SK-N-SH (cell line): ENCODE measurements at regions not wholly inside any gene's neighbourhood (a gene's known extent, or its start where the extent isn't known, plus 50 kb on each side); places are given as distances from the start of the nearest gene placed in this dataset.

Experiments
- CTCF ChIA-PET: fragments of 300-600, 350-600 bp; formaldehyde crosslinking; extraction: SDS; loops from one replicate; lab custom pipeline; 2021; lab: Yijun Ruan, JAX
- POLR2A ChIA-PET: fragments of 350-600 bp; sonication (Branson Sonifier 250); formaldehyde crosslinking; extraction: SDS; loops from one replicate; lab custom pipeline; 2020; ENCODE audit warnings: antibody characterized with exemption, inconsistent platforms; lab: Yijun Ruan, JAX
- DNase-seq: peaks from one replicate; pipeline ENCODE4 v3.0.0; 2012
- H2AFZ ChIP-seq: fragments of 200-600 bp; sonication (generic); 2 replicates; pipeline ENCODE4 v1.8.1; 2016; ENCODE audit warnings: antibody characterized with exemption, mild to moderate bottlenecking, low read depth
- H3F3A ChIP-seq: fragments of 200-600 bp; sonication (generic); replicated peaks from 2 replicates; pipeline ENCODE3; 2016; ENCODE audit warnings: antibody characterized with exemption, mild to moderate bottlenecking; ENCODE audit not compliant: insufficient read depth
- H3K27ac ChIP-seq, 2 experiments: fragments of 200-500 bp in 1 of 2; fragments of 200-600 bp in 1 of 2; sonication (Bioruptor generic) in 1 of 2; sonication (generic), shearing (Covaris generic) in 1 of 2; 2 replicates each; pipeline versions ENCODE4 v1.5.1 to v1.6.1; 2014 to 2016; ENCODE audit warnings: low read depth in 2 of 2, inconsistent platforms in 1 of 2, low read length in 1 of 2, mild to moderate bottlenecking in 1 of 2, mixed read lengths in 1 of 2
- H3K27me3 ChIP-seq: fragments of 200-600 bp; sonication (generic), shearing (Covaris generic); 2 replicates; pipeline ENCODE4 v1.6.1; 2016; ENCODE audit warnings: mixed run types; ENCODE audit not compliant: insufficient read depth
- H3K36me3 ChIP-seq, 2 experiments: fragments of 200-500 bp in 1 of 2; fragments of 200-600 bp in 1 of 2; sonication (Bioruptor generic) in 1 of 2; sonication (generic) in 1 of 2; replicated peaks in 1 of 2; 2 replicates each; pipeline versions ENCODE3 to v1.5.1; 2014 to 2016; ENCODE audit warnings: low read length in 1 of 2, mild to moderate bottlenecking in 1 of 2; ENCODE audit not compliant: insufficient read depth in 2 of 2, control insufficient read depth in 1 of 2
- H3K4me1 ChIP-seq, 2 experiments: fragments of 200-500 bp in 1 of 2; fragments of 200-600 bp in 1 of 2; sonication (Bioruptor generic) in 1 of 2; sonication (generic), shearing (Covaris generic) in 1 of 2; 2 replicates each; pipeline versions ENCODE4 v1.5.1 to v1.6.1; 2014 to 2016; ENCODE audit warnings: low read depth in 1 of 2, low read length in 1 of 2, mixed run types in 1 of 2; ENCODE audit not compliant: insufficient read depth in 2 of 2, control insufficient read depth in 1 of 2
- H3K4me2 ChIP-seq: fragments of 200-600 bp; sonication (generic), shearing (Covaris generic); 2 replicates; pipeline ENCODE4 v1.6.1; 2017; ENCODE audit warnings: mixed run types
- H3K4me3 ChIP-seq, 2 experiments: fragments of 200-500 bp in 1 of 2; fragments of 200-600 bp in 1 of 2; sonication (Bioruptor generic) in 1 of 2; sonication (generic), shearing (Covaris generic) in 1 of 2; 2 replicates each; pipeline versions ENCODE4 v1.5.1 to v1.8.1; 2014 to 2016; ENCODE audit warnings: low read depth in 2 of 2, inconsistent platforms in 1 of 2, low read length in 1 of 2, mild to moderate bottlenecking in 1 of 2, mixed read lengths in 1 of 2, moderate library complexity in 1 of 2
- H3K79me2 ChIP-seq: fragments of 200-600 bp; sonication (generic); 2 replicates; pipeline ENCODE4 v1.8.1; 2017; ENCODE audit warnings: mild to moderate bottlenecking; ENCODE audit not compliant: insufficient read depth
- H3K9ac ChIP-seq: fragments of 200-600 bp; sonication (generic); 2 replicates; pipeline ENCODE4 v1.6.1; 2017; ENCODE audit warnings: mixed run types
- H3K9me2 ChIP-seq: fragments of 200-600 bp; sonication (generic); 2 replicates; pipeline ENCODE4 v1.6.1; 2017; ENCODE audit warnings: mixed run types
- H3K9me3 ChIP-seq: fragments of 200-600 bp; sonication (generic); 2 replicates; pipeline ENCODE4 v1.6.1; 2017; ENCODE audit warnings: mixed run types, mild to moderate bottlenecking, moderate library complexity
- H4K20me1 ChIP-seq: fragments of 200-600 bp; sonication (generic); 2 replicates; pipeline ENCODE4 v1.6.1; 2017; ENCODE audit warnings: mild to moderate bottlenecking, mixed run types; ENCODE audit not compliant: insufficient read depth
- CHD2 ChIP-seq: fragments of 150-350 bp; IDR thresholded peaks from 2 replicates; pipeline ENCODE4 v1.6.1; 2018; ENCODE audit warnings: low read length; ENCODE audit not compliant: partially characterized antibody
- EZH2phosphoT487 ChIP-seq: fragments of 200-600 bp; sonication (generic); IDR thresholded peaks from 2 replicates; pipeline ENCODE4 v1.6.1; 2017; ENCODE audit warnings: low read depth, mixed run types, mild to moderate bottlenecking, antibody characterized with exemption, moderate library complexity, borderline replicate concordance
- FOXM1 ChIP-seq: IDR thresholded peaks from 2 replicates; pipeline ENCODE4 v1.4.0; 2012; ENCODE audit warnings: low read depth, mild to moderate bottlenecking
- MEF2A ChIP-seq: IDR thresholded peaks from 2 replicates; pipeline ENCODE4 v1.4.0; 2012; ENCODE audit warnings: low read depth, borderline replicate concordance
- POLR2AphosphoS5 ChIP-seq: IDR thresholded peaks from 2 replicates; pipeline ENCODE4 v1.6.1; 2012; ENCODE audit warnings: low read depth, low read length
- RAD21 ChIP-seq: IDR thresholded peaks from 2 replicates; pipeline ENCODE4 v1.6.1; 2012; ENCODE audit warnings: mild to moderate bottlenecking, low read length
- RCOR1 ChIP-seq: fragments of 150-350 bp; IDR thresholded peaks from 2 replicates; pipeline ENCODE4 v1.6.1; 2017; ENCODE audit warnings: antibody characterized with exemption, low read length
- RFX5 ChIP-seq: IDR thresholded peaks from 2 replicates; pipeline ENCODE4 v1.6.1; 2012; ENCODE audit warnings: mild to moderate bottlenecking, improper control_type of control experiment, low read length
- SMC3 ChIP-seq: IDR thresholded peaks from 2 replicates; pipeline ENCODE4 v1.6.1; 2012; ENCODE audit warnings: low read depth, low read length, improper control_type of control experiment
- WGBS: methylation state at CpG from one replicate; pipeline ENCODE4 v1.1.6; 2017; ENCODE audit warnings: low lambda C conversion rate; 5-methylcytosine and 5-hydroxymethylcytosine counted together
- TF ChIP-seq, protein P1 (sequence below): IDR thresholded peaks from 2 replicates; pipeline ENCODE4; 2012
- TF ChIP-seq, protein P2 (sequence below): IDR thresholded peaks from 2 replicates; pipeline ENCODE4 v1.4.0; 2012; ENCODE audit warnings: low read depth, borderline replicate concordance

DNA sequence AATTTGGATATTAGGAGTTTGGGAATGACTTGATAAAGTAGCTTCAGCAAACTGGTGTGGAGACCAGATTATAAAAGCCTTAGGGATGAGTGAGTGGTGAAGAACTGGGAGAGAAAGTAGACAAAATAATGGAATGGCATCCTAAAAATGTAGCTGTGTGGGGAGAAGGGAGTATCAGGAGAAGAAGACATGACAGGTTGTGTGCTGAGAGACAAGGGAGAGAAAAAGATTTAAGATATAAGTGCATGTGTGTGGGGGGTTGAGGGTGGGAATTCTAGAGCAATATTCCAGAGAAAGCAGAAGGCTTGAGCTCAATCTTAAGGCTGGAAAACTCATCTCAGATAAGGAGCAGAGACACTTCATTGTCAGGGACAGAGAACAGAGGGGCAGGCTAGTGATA is 159.5 kb downstream of the HNMT start:
- H3K4me2 ChIP-seq, result no peak overlapping the region
- DNase-seq, result no peak
- no peaks in the 10 kb centered on the region for H3K27me3 ChIP-seq
- peaks cover 0 to 3% of the 10 kb centered on the region in 2 experiments; a peak in 1 of 4 replicates for H3K4me1 ChIP-seq
- H4K20me1 ChIP-seq, result no peaks in the 10 kb centered on the region
- H3K36me3 ChIP-seq, result no peaks in the 10 kb centered on the region
- H3K9me3 ChIP-seq, result no peaks in the 10 kb centered on the region
- POLR2A ChIA-PET, result no interaction called here
- no peak overlapping the region for H2AFZ ChIP-seq
- TF ChIP-seq FOXM1 (no peak), RCOR1 (no peak), CHD2 (no peak), RAD21 (no peak)
- TF ChIP-seq, all 33 proteins: peak for 0
- Histone ChIP-seq H3K27ac (no peak overlapping the region), H3K9ac (no peak overlapping the region), H3K9me2 (no peaks in the 10 kb centered on the region), H3K79me2 (no peaks in the 10 kb centered on the region), H3F3A (peaks cover 2% of the 10 kb centered on the region), H3K4me3 (no peak overlapping the region)
- CTCF ChIA-PET, result no interaction called here

DNA sequence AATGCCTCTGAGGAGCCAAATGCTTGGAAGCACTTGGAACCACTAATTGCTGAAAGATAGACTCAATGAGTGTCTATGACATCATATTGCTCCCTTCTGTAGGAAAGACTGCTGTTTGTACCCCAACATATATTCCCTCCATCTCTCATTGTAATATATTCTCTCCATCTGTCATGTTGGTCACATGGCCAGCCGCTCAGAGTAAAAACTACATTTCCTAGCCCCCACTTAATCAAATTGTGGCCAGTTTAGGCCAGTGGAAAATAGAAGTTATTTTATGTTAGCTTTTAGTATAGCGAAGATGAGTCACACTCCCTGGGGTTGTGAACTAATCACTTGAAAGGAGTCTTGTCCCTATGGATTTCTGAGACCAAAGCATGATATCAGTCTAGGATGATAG is 160.2 kb downstream of the HNMT start:
- 63% methylated on average over 2 of the region's 2 CpGs for WGBS
- Histone ChIP-seq H3K4me1 (peaks cover 0 to 3% of the 10 kb centered on the region in 2 experiments; a peak in 1 of 4 replicates), H2AFZ (no peak overlapping the region), H4K20me1 (no peaks in the 10 kb centered on the region), H3K4me2 (no peak overlapping the region), H3K27me3 (no peaks in the 10 kb centered on the region)
- CTCF ChIA-PET, result interaction anchor here (0.6 kb wide), 1 partner anchor 38 kb away, joined by 3 read pairs; no protein-coding TSS in a partner anchor
- no peak for TF ChIP-seq EZH2phosphoT487
- TF ChIP-seq MEF2A, result no peak
- TF ChIP-seq, protein P1, sequence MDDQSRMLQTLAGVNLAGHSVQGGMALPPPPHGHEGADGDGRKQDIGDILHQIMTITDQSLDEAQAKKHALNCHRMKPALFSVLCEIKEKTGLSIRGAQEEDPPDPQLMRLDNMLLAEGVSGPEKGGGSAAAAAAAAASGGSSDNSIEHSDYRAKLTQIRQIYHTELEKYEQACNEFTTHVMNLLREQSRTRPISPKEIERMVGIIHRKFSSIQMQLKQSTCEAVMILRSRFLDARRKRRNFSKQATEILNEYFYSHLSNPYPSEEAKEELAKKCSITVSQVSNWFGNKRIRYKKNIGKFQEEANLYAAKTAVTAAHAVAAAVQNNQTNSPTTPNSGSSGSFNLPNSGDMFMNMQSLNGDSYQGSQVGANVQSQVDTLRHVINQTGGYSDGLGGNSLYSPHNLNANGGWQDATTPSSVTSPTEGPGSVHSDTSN, result no peak
- TF ChIP-seq, protein P2, sequence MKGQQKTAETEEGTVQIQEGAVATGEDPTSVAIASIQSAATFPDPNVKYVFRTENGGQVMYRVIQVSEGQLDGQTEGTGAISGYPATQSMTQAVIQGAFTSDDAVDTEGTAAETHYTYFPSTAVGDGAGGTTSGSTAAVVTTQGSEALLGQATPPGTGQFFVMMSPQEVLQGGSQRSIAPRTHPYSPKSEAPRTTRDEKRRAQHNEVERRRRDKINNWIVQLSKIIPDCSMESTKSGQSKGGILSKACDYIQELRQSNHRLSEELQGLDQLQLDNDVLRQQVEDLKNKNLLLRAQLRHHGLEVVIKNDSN, result peak; percentile 52; the same call in 1 of the 2 replicates
- no peak for TF ChIP-seq RFX5
- no peak for TF ChIP-seq SMC3
- no peak for TF ChIP-seq POLR2AphosphoS5
- TF ChIP-seq, all 33 proteins: peak for 1
- Histone ChIP-seq H3K9me2 (no peaks in the 10 kb centered on the region), H3K9me3 (no peaks in the 10 kb centered on the region), H3K36me3 (no peaks in the 10 kb centered on the region), H3K79me2 (no peaks in the 10 kb centered on the region), H3F3A (peaks cover 2% of the 10 kb centered on the region), H3K9ac (no peak overlapping the region), H3K27ac (no peak overlapping the region), H3K4me3 (no peak overlapping the region)
- POLR2A ChIA-PET, result interaction anchor here (0.5 kb wide), 1 partner anchor 311 kb away, joined by 3 read pairs; no protein-coding TSS in a partner anchor
- DNase-seq, result no peak
